ENCODE measurements at regions not wholly inside any gene's neighbourhood (a gene's known extent, or its start where the extent isn't known, plus 50 kb on each side); places are given as distances from the start of the nearest gene placed in this dataset.
"Not testable (repeated sequence)": the region's sequence is repeated elsewhere in the genome, so short reads cannot be mapped to it uniquely, and the experiment has no call there.

DNA sequence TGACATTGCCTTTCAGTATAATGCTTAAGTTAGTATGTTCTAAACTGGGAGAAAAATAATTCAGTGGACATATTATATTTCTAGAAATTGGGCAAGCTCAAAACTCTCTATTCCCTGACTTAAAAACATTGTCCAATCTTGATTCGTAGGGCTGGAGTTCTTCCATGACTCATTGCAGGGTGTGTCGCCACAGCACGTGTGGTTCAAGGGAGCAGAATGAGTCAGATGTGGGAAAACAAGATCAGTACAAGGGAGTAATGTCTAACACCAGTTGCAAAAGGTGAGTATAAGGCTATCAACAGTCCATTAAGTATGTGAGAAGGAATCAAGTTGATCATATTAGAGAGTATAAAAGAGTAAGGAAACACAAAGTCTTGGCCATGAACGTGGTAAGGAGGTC, 887.0 kb downstream of the TMTC2 start:
- no peak for DNase-seq (ENCODE audit: low read depth)

- no peak for DNase-seq (ENCODE audit: low read depth)
Observed at GRCh38 chr12:83559650-83560049, 872.9 kb downstream of the TMTC2 start.

GRCh38 chr12:83556040-83556439, 869.3 kb downstream of the TMTC2 start:
- DNase-seq (ENCODE audit: low read depth) = not testable (repeated sequence)

GRCh38 chr12:83541446-83541845, 854.7 kb downstream of the TMTC2 start:
- DNase-seq (ENCODE audit: low read depth) = no peak

GRCh38 chr12:83538361-83538965, 851.8 kb downstream of the TMTC2 start:
- DNase-seq (ENCODE audit: low read depth) = no peak

DNA sequence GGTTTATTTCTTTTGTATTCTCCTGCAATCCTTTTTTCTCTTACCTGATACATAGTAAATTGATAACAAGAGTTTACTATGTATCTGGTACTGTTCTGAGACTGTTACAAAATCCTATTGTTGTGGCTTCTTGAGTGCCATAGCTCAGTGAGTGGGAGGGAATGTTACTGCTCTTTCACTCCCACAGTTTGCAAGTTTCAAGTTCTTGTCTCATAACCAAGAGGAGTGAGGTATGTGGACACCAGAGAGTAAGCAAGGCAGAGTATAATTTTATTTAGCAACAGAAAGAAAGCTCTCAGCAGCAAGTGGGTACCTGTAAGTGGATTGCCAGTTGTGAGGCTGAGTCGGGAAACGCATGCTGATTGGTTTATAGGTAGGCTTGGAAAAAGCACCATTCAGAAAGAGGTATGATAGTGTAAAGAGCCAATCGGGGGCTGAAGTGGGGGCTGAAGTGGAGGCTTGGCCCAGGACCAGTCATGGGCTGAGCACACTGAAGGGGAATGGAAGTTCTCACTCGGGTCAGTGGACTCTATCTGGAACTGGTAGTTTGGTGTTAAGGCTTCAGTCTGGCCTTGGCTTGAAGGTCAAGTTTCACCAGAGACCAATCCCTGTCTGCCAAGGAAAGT, 850.8 kb downstream of the TMTC2 start:
- DNase-seq (ENCODE audit: low read depth) = no peak

- DNase-seq (ENCODE audit: low read depth) = no peak
Observed at GRCh38 chr12:83536496-83536895, 849.8 kb downstream of the TMTC2 start.

- DNase-seq (ENCODE audit: low read depth) = no peak
Observed at GRCh38 chr12:83528571-83528970, 841.9 kb downstream of the TMTC2 start.

DNA sequence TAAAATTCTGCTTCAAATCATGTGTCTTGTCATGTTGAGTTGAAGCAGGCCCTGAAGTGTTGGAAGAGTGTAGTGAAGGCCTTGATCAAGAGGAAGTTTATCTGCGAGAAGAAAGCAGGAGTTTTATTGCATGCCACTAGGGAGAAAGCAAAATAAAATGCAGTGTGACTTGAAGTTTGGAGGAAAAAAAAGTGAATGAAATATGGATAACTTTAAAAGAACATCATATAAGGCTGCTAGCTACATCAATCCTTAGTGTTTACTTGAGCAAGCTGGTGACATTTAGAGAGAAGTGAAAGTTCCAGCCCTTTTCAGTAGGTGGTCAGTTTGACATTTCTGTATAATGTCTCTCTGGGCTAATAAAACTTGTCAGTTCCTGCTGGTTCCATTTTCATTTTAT, 841.1 kb downstream of the TMTC2 start:
- DNase-seq (ENCODE audit: low read depth) = no peak

- no peak for DNase-seq (ENCODE audit: low read depth)
Observed at GRCh38 chr12:83515306-83516026, 828.8 kb downstream of the TMTC2 start.

DNA sequence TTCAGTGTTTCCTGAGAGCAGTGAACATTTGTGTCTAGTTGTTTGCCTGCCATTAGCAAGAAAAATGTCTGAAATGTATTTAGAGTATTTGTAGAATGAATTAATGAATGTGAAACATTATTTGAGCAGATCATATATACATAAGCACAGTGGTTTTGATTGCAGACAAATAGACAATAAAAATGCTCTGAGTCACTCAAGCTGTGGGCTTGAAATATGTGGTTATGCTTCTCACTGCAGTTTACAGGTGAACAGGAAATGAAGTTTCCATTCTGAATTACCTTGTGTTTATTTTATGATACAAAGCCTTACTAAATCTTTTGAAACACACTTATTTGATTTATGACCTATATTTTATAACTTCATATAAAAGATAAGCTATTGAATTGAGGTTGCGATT, 827.7 kb downstream of the TMTC2 start:
- no peak for DNase-seq (ENCODE audit: low read depth)

- no peak for DNase-seq (ENCODE audit: low read depth)
Observed at GRCh38 chr12:83506841-83507240, 820.1 kb downstream of the TMTC2 start.

DNA sequence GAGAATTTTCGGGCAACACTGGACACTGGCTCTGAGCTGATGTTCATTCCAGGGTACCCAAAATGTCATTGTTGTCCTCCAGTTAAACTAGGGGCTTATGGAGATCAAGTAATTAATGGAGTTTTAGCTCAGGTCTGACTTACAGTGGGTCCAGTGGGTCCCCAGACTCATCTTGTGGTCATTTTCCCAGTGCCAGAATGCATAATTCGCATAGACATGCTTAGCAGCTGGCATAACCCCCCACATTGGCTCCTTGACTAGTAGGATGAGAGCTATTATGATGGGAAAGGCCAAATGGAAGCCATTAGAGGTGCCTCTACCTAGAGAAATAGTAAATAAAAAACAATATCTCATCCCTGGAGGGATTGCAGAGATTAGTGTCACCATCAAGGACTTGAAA, 818.9 kb downstream of the TMTC2 start:
- no peak for DNase-seq (ENCODE audit: low read depth)

DNA sequence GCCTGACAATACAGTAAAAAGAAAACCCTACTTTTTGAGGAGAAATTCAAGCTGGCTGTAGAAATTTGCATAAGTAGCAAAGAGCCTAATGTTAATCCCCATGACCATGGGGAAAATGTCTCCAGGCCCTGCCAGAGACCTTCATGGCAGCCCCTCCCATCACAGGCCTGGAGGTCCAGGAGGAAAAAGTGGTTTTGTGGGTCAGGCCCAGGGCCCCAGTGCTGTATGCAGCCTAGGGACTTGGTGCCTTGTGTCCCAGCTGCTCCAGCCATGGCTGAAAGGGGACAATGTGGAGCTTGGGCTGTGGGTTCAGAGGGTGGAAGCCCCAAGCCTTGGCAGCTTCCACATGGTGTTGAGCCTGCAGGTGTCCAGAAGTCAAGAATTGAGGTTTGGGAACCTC, 813.2 kb downstream of the TMTC2 start:
- not testable (repeated sequence) for DNase-seq (ENCODE audit: low read depth)

DNA sequence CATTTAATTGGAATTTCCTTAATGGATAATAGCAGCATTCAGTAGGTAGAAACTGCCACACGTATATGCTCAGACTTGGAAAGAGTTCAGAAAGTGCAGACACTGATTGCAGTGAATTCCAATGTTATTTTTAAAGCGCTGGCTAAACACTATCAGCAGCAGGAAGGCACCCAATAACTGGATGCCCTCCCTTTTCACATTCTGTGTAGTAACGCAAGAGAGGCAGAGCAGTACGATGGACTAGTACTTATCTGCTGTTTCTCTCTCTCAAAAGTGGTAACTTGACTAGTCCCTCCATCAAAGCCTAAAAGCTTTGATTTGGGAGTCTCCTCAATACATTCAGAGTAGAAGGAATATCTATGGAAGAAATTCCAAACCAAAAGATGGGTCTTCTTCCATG, 791.0 kb downstream of the TMTC2 start:
- no peak for DNase-seq (ENCODE audit: low read depth)

- DNase-seq (ENCODE audit: low read depth) = no peak
Observed at GRCh38 chr12:83476695-83477690, 790.3 kb downstream of the TMTC2 start.

- DNase-seq (ENCODE audit: low read depth) = no peak
Observed at GRCh38 chr12:83476006-83476405, 789.3 kb downstream of the TMTC2 start.

GRCh38 chr12:83474369-83474768, 787.7 kb downstream of the TMTC2 start:
- no peak for DNase-seq (ENCODE audit: low read depth)

DNA sequence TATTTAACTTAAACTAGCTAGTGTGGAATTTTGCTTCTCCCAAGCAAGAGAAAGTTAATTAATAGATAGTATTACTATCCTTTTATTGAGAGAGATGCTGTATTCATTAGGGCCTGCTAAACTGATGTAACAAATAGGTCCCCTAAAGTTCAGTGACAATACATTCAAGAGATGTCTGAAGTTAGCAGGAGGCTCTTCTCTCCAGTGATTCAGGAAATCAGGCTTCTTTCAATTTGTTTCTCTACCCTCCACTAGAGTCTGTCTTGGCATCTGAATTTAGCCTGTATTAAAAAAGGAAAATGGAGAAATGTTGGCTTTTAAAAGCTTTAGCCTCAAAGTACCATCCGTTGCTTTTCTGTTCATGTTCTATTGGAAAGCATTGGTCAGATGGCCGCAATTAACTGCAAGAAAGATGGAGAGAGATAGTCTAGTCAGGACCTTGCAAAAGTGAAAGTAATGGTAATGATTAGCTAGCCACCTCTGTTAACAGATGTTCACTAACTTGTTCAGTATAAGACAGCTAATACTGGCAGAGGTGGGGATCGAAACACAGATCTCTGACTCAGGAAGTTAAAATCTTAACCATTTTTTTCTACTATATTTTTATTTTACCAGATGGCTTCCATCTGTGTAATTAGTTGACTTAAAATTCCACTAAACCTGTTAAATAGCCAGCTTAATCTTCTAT, 786.8 kb downstream of the TMTC2 start:
- DNase-seq (ENCODE audit: low read depth) = no peak

GRCh38 chr12:83472772-83473171, 786.1 kb downstream of the TMTC2 start:
- no peak for DNase-seq (ENCODE audit: low read depth)

DNA sequence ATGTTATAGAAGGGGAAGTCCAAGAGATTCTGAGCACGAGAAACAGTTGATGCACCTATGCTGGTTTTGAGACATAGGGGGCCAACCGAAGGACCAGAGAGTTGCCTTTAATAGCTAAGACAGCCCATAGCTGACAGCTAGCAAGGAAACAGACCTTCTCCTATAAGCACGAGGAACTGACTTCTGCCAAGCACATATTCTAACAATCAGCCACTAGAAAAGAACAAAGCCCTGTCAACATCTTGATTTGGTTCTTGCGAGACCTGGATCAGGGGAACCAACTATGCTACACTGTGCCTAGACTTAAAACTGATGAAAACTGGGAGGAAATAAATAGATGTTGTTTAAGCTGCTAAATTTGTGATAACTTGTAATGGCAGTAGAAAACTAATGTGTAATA, 785.6 kb downstream of the TMTC2 start:
- no peak for DNase-seq (ENCODE audit: low read depth)

DNA sequence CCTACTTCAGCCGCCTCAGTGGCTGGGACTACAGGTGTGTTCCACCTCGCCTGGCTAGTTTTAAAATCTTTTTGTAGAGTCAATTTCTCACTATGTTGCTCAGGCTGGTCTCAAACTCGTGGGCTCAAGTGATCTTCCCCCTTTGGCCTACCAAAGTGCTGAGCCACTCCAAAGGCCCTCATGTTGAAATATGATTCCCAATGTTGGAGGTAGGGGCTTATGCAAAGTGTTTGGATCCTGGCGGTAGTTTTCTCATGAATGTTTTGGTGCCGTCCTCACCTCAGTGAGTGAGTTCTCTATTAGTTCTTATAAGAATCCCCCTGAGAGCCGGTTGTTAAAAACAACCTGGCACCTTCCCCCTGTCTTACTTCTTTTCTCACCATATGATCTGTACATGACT, 784.6 kb downstream of the TMTC2 start:
- DNase-seq (ENCODE audit: low read depth) = no peak
